NCI-H460 (cell line): ENCODE measurements at regions not wholly inside any gene's neighbourhood (a gene's known extent, or its start where the extent isn't known, plus 50 kb on each side); places are given as distances from the start of the nearest gene placed in this dataset.
"Not testable (repeated sequence)": the region's sequence is repeated elsewhere in the genome, so short reads cannot be mapped to it uniquely, and the experiment has no call there.

Experiments
- DNase-seq: peaks from one replicate; pipeline ENCODE4 v3.0.0-alpha.2; 2016; ENCODE audit warnings: low read depth; ENCODE audit errors: extremely low read depth

DNA sequence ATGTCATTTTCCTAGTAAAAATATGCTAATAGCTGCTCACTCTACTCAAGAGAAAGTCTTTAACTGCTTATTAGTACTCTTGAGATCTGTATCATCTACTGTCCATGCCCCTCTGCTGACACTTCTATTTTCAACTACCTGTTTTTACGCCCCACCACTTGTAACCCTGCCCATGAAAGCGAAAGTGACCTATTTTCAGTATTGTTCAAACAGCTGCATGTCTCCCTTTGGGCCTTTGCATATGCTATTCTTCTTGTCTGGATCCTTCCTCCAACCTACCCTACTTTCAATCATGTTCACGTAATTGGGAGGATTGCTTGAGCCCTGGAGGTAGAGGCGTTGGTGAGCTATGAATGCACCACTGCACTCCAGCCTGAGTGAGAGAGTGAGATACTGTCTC lies 1481.3 kb downstream of the GATA3 start:
- DNase-seq = no peak

DNA sequence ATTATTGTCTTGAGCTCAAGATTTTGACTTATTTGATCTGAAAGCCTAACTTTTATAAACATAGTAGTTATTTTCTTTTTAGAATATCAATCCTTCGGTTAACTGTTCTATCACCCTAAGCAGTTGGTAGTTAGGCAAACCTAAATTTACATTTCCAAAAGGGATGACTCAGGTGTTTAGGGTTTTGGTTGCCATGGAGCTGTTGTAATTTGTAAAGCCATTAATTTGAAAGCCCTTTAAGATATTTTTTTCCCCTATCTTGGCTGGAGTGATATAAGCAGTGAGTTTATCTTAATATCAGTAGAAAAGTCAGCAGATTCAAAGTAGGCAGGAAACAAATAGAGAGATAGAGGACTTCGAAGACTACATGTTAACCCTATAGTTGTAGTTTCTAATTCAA lies 1472.6 kb upstream of the CELF2 start:
- DNase-seq = no peak

DNA sequence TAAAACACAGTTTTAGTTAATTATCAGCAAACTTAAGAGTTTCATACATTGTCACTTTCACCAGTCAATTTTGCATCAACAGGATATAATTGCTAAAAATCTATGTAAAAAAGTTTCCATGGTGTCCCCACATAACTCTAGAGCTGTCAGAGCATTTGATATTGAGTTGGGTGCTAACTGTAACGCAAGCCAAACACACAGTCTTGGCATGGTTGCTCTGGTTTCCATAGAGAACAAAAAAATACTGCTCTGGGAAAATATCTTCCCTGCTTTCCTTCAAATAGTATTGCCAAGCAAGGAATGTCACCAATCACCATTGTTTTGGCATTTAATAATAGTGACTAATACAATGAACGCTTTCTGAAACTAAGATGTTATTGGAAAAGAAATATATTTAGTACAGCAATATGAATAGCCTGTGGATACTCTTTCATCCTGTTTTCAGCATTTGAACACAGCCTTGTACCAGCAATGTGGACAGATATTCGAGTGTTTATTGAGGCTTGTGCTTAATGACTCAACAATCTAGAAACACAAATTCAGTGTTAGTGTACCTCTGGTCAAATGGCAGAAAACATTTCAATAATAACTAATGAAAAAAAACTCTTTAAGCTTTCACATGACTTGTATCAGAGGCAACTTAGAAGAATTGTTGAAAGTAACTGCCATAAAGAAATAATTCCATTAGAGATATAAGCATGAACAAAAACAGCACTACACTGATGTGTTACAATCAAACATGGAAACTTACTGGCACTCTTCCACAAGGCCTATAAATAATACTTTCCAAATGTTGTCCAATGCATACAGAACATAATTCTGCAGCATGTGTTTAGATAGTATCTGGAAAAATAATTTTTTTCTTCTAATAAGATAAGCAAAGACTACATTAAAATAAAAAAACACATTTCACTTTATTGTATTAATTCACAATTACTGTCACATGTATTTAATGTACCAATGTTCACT lies 1469.5 kb upstream of the CELF2 start:
- DNase-seq = no peak

DNA sequence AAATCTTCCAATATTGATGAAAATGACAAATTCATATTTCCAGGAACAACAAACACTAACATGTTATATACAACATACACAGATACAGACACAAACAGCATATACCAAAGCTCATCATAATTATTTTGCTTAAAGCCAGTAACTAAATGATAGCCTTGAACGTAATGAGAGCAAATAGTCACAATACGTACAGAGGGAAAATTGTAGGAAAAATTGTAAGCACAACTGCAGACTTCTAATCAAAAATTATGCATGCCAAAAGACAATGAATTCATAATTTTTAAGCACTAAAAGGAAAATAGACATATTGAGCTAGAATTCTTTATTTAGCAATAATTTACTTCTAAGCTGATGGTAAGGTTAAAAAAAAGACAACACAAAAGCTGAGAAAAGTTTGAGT lies 1466.9 kb upstream of the CELF2 start:
- DNase-seq = no peak

DNA sequence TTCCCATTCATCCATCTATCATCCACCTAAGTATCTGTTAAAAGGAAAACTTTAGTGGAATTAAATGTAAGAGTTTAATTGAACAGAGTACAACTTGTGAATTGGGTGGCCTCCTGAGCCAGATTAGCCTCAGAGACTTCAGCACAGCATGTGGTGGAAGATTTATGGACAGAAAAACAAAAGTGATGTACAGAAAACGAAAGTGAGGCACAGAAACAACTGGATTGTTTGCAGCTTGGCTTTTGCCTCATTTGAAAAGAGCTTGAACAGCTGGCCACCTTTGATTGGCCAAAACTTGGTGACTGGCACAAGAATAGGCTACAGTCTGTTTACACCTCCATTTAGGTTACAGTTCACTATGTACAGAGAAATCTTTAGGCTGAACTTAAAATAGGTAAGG lies 1463.4 kb upstream of the CELF2 start:
- no peak for DNase-seq

DNA sequence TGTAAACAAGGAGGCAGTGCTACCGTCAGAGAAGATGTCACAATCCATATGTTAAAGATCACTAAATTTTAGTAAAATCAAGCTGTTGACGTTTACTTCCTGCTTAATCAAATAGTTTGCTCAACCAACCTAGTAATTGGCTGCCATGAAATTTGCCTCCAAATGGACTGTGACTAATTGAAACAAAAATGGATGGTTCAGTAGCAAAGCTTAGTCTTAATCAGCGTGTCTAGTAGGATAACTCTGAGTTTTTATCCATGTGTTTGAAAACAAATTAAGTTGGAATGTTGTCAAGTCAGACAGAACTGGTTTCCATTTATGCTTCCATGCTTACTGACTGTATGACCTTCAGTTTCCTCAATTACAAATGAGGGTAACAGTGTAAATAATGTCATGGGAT lies 1456.7 kb upstream of the CELF2 start:
- no peak for DNase-seq

DNA sequence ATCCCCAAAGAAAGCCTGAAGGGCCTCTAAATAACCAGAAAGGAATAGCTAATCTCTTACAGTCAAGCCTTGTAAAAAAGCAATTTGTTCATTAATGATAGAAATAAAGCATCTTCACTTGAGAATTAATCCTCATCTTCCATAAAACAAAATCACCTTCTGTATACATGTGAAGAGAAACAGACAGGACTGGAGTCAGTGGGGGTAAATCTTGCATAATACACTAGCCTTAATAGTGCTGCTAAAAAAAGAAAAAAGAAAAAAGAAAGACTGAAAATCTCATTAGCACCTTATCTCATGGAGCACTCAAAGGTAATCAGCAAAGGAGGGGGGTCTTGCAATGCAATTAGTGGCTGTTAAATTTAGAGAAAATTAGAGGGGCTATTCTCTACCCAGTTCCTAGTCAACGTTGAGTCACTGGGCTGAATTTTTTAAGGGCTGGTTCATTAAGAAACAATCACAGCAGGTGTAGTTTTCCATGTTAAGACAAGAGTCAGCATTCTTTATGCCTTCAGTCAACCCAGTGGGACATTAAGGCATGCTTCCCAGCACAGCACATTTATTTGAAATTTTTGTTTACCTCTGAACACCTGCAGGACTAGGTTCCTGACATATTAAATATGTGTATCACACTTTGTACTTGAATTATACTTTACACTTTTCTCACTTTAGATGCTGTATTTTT lies 1455.7 kb upstream of the CELF2 start:
- no peak for DNase-seq

DNA sequence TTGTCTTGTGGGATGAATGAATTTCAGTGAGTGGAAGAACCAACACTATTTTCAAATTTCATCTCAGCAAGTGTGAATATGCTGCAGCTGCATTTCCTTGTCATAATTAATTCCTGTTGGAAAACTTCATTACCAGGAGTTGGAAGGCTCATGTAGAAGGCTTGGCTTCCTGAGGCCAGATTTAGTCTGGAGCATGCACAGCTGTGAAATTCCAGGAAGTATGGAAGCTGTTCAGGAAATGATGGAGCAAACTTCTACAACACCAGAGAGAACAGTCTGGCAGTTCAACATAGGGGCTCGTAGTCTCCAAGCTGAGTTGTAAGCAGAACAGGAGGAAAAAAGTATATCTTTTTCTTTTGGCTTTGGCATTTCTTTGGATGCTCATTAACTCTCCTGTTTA lies 1439.9 kb upstream of the CELF2 start:
- no peak for DNase-seq

DNA sequence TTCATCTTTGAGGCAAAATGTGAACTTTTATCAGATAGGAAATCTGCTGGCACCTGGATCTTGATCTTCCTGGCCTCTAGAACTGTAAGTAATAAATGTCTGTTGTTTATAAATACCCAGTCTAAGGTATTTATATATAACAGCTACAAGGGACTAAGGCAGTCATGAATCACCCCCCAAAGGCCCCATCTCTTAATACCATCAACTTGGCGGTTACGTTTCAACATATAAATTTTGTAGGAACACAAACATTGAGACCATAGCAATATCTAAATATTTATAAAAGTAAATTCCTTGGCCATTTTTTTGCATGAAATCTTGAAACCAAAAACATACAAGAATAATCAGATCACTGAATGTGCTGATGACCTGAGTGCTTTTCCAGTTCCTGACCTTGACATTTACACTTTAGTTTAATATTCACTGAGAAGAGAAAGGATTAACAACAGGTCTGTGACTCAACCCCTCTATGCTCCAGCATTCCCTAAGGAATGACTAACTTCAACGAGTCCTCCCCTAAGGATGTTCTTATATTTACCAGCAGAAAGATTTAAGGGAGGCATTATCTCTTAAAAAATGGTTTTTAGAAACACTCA lies 1438.5 kb upstream of the CELF2 start:
- DNase-seq = no peak

DNA sequence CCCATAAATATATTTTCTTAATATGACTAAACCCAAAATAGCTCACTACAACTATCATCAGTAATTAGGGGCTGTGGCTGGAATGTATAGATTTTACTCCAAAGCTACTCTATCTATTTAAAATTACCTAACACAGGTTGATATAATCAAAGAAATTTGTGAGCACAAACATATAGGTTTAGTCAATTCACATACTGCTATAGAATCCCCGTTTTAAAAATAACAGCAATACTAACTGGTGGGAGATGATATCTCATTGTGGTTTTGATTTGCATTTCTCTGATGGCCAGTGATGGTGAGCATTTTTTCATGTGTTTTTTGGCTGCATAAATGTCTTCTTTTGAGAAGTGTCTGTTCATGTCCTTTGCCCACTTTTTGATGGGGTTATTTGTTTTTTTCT lies 1434.9 kb upstream of the CELF2 start:
- not testable (repeated sequence) for DNase-seq

DNA sequence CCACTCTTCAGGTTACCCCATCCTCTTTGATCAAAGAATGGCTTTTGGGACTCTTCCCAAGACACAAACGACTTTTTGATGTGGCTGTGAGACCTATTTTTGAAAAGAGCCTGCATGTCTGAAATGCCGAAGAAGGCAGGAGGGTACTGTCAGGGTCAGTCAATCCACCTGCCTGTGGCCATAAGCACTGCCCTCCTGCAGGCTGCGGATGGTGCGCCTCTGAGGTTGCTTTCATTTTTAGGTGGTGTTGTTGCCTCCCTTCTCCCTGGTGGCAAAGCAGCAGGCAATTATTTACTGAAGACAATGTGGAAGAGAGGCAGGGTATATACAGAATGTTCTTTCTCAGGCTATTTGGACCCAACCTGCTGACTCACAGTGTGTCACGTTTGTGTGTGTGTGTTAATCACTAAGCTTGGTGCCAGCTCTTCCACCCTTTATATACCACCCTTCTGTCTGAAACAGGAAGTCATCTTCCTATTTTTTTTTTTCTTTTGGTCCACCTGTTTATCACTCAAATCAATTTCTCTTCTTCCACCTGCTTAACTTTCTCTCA lies 1421.2 kb upstream of the CELF2 start:
- DNase-seq = peak; percentile 26

DNA sequence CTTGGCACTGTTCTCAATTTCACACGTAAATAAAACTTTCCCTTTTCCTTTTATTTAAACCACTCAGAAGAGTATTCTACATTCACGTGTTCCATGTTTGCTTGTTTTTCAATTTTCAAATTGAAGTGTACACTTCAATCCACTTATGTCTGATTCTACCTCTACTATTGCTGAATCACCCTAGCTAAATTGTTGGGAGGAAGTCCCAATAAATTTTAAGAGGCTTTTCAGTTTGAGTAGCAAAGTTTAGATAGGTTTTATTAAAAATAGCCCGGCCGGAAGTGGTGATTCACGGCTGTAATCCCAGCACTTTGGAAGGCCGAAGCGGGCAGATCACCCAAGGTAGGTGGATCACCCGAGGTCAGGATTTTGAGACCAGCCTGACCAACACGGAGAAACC lies 1414.7 kb upstream of the CELF2 start:
- DNase-seq = no peak

DNA sequence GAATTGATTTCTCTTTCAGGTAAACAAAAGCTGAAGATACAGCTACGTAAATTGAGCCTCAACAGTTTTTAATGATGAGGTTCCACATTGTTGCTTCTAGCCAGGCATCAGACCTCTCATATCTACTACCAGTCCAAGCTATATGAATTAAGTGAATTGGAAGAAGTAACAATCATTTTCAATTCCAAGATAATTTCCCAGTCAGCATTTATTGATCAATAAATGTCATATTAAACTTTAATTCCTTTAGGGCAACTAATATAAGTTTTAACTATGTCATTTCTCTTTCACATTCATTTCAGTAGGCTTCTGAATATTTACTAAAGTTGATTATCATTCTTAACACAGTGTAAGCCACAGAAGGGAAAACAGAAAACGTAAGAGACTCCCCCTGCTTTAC lies 1413.7 kb upstream of the CELF2 start:
- no peak for DNase-seq

DNA sequence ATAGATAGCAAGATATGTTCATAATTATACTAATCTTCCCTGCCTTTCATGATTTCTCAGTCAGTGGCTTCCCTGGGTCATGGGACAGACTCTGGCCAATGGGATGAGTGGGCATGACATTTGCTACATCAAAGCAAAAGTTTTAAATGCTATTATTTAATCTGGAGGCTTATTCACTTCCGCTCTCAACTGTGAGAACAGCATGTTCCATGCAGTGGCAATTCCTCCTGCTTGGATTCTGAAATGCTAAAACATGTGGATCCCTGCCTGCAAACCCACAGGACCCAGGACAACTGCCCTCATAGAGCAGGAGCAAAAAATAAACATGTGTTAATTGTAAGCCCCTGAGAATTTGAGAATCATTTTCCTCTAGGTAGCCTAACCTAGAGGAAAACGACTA lies 1412.4 kb upstream of the CELF2 start:
- DNase-seq = no peak

DNA sequence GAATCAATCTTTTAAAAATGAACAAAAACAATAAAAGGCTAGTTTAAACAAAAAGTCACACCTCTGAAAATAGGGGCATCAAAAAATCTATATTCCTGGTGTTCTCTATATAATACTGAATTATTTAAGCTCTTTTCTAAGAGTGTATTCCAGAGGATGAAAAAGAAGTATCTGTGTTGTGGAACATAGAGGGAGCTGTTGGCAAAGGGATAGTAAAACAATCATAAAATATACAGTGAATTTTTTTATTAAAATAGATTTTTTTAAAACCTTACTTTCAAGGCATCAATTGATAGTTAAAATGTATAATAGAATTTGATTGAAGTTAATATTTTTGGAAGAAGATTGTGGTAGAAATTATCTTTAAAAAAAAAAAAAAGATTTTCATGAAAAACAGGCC lies 1409.1 kb upstream of the CELF2 start:
- no peak for DNase-seq

DNA sequence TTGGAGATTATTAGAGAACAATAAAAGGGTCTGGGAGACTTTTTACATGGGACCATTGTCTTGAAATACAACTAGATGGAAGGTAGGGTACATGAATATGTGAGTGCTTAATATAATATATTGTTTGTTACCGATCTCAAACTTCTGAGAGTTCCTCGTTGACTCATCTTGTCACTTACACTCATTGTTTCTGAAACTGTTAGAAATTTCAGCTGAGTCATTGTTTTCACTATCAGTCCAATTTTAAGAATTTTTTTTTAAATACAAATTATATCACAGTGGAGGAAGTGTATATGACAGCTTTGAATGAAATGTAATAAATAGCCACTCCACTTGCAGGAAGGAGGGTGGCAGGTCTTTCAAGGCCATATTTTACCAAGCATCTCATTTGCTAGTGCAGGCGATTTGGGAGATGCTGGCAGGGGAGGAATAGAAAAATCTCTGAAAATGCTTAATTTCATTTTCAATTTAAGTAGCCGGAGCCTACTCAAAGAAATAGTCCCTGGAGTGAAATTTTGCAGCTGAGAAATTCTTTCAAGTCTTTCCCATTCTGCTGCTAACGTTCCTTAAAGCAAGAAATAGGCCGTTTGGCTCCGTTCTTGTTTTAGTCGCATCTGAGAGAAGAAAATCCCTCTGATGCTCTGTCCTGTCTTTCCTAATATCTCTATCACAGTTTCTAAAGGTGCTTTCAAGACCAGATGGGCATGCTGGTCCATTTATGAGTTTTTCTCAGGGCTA lies 1404.2 kb upstream of the CELF2 start:
- no peak for DNase-seq

DNA sequence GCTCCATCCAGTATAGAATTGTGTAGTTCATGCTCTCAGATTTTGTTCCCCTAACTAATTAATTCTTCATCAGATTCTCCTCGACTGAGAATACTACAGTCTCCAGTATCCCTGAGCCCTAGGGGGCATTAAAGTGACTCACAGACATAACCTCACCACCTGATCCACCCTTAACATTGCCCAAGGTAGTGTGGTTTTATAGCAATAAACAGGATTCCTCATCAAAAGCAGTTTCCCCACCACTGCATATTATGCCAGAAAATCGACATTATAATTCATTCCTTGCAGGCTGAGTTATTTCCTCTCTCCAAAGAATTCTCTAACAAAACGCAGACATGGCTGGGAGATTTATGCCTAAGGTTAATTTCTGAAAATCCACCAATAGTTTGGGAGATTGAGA lies 1402.5 kb upstream of the CELF2 start:
- DNase-seq = no peak

DNA sequence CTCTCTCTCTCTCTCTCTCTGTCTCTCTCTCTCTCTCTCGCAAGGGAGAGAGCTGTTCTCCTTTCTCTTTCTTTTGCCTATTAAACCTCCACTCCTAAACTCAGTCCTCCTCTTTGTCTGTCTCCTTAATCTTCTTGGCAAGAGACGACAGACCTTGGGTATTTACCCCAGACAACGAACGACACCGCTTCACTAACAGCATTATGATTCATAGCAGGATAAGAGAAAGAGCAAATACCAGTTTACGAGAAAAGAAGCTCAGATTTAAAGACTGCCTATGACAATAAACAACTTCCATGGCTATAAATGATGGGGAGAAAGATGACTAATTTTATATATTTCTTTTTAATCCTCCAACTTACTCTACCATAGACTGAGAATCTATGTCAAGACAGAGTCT lies 1396.5 kb upstream of the CELF2 start:
- no peak for DNase-seq

DNA sequence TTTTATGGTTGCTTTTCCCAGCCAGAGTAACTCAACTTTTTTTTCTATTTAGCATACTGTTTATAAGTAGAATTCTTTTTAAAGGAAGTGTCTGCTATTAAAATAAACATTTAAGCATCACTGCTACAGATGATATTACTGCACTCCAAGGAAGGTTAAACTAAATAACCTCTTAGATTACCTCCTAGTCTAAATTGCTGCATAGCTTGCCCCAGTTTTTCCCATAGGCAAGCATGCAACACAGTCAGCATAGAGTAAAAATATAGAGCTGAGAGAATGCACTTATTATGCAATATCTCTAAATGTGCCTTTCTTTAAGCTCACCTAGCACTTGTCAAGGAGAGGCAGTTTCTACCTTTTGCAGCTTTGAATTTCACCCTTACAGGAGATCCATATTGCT lies 1392.4 kb upstream of the CELF2 start:
- no peak for DNase-seq

DNA sequence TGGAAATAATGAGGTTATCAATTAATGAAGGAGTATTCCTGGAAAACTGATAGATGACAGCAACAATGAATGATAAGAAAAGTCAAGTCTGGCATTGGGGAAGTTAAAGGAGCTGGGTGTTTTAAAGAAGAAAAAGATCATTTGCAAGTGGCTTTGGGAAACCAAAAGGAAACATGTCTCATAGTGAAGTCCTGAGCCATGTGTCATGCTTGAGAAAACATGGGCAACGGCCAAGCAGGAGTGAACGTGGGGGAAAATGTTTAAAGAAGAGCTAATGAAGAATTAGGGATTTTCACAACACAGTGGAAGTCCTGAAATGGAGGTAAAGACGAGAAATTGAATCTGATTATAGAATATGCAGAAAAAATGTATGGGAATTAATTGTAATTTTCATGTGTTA lies 1383.2 kb upstream of the CELF2 start:
- DNase-seq = no peak

DNA sequence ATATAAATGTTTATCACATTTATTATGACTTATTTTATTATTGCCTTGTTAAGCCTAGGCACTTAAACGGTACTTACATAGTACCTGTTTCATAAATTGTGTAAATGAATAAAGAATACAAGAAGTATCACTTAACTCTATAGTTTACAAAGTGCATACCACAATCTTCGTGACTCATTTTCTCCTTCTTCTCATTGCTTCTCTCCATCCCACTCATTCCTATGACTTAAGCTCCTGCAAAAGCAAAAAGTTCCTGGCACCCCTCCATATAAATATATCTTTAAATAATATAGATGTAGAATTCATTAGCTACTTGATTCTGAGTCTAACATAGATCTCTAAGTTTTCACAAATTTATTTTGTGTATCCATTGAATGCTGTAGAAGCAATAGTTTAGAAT lies 1382.0 kb upstream of the CELF2 start:
- DNase-seq = no peak
